ENCODE measurements at regions not wholly inside any gene's neighbourhood (a gene's known extent, or its start where the extent isn't known, plus 50 kb on each side); places are given as distances from the start of the nearest gene placed in this dataset.

- intact Hi-C loops (cut with DNase I; ENCODE audit: low total_unique reads): no loop called here
- 79 to 94% (median 84%) methylated on average over 1 of the region's 1 CpG for WGBS, 5 donors
These were observed 2374.2 kb upstream of the RAG2 start for GRCh38 chr11:38972220-38972619.

GRCh38 chr11:38971141-38971540 is 2373.1 kb upstream of the RAG2 start:
- TF ChIP-seq POLR2A (IDR thresholded peaks at IDR 0.05): no peak
- TF ChIP-seq CTCF (IDR thresholded peaks at IDR 0.05 in 8 of 11, conservative IDR thresholded peaks at IDR 0.05 in 3 of 11): no peak
- no peak for TF ChIP-seq POLR2AphosphoS5 (IDR thresholded peaks at IDR 0.05)
- intact Hi-C loops (cut with DNase I; ENCODE audit: low total_unique reads): no loop called here
- Histone ChIP-seq H3K36me3 (no peaks in the 10 kb centered on the region), H3K9me3 (peaks cover 0 to 6% (median 0%) of the 10 kb centered on the region in 8 donors), H3K27ac (no peak overlapping the region), H3K4me3 (no peak overlapping the region), H3K27me3 (replicated peaks in 1 of 7) (no peaks in the 10 kb centered on the region), H3K4me1 (no peaks in the 10 kb centered on the region)
- DNase-seq: no peak
- WGBS, 5 donors: 77 to 88% (median 86%) methylated on average over 6 of the region's 6 CpGs

More at GRCh38 chr11:38972220-38972619, 2374.2 kb upstream of the RAG2 start:
- Histone ChIP-seq H3K4me1 (no peaks in the 10 kb centered on the region), H3K36me3 (no peaks in the 10 kb centered on the region), H3K27ac (no peak overlapping the region), H3K4me3 (no peak overlapping the region), H3K9me3 (peaks cover 0 to 3% (median 0%) of the 10 kb centered on the region in 8 donors), H3K27me3 (replicated peaks in 1 of 7) (no peaks in the 10 kb centered on the region)
- no peak for DNase-seq
- no peak for TF ChIP-seq CTCF (IDR thresholded peaks at IDR 0.05 in 8 of 11, conservative IDR thresholded peaks at IDR 0.05 in 3 of 11)
- no peak for TF ChIP-seq POLR2AphosphoS5 (IDR thresholded peaks at IDR 0.05)
- TF ChIP-seq POLR2A (IDR thresholded peaks at IDR 0.05): no peak

DNA sequence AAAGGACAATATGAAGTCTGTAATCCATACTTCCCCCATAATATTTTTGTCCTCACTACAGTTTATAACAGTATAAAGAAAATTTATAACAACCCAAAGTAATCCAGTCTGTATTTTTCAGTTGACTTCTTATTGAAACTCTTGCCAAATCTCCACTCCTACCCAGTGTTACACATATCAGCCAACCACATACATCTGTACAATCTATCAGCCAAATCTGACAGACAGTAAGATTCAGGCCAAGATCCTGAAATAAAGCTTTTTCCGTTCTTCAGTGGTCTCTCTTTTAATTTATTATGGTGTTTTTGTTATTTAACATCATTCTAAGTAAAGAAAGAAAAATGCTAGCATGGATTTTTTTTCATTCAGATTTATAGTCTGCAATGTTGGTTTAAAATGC is 2370.9 kb upstream of the RAG2 start:
- intact Hi-C loops (cut with DNase I; ENCODE audit: low total_unique reads): no loop called here
- peaks cover 0 to 6% (median 0%) of the 10 kb centered on the region in 8 donors for H3K9me3 ChIP-seq
- WGBS, 5 donors: 0% methylated on average over 1 of the region's 1 CpG
- DNase-seq: no peak
- no peak overlapping the region for H3K27ac ChIP-seq
- TF ChIP-seq CTCF (IDR thresholded peaks at IDR 0.05 in 8 of 11, conservative IDR thresholded peaks at IDR 0.05 in 3 of 11) (no peak), POLR2A (IDR thresholded peaks at IDR 0.05) (no peak), POLR2AphosphoS5 (IDR thresholded peaks at IDR 0.05) (no peak)
- no peaks in the 10 kb centered on the region for H3K36me3 ChIP-seq
- no peak overlapping the region for H3K4me3 ChIP-seq
- no peaks in the 10 kb centered on the region for H3K27me3 ChIP-seq (replicated peaks in 1 of 7)
- no peaks in the 10 kb centered on the region for H3K4me1 ChIP-seq

GRCh38 chr11:38952698-38953097 is 2354.7 kb upstream of the RAG2 start:
- WGBS, 5 donors: 71 to 84% (median 78%) methylated on average over 4 of the region's 4 CpGs
- intact Hi-C loops (cut with DNase I; ENCODE audit: low total_unique reads): no loop called here
- no peak overlapping the region for H3K4me3 ChIP-seq

More at GRCh38 chr11:38952698-38953097, 2354.7 kb upstream of the RAG2 start:
- H3K27me3 ChIP-seq (replicated peaks in 1 of 7): no peaks in the 10 kb centered on the region
- no peak overlapping the region for H3K27ac ChIP-seq
- no peaks in the 10 kb centered on the region for H3K36me3 ChIP-seq
- TF ChIP-seq POLR2A (IDR thresholded peaks at IDR 0.05) (no peak), POLR2AphosphoS5 (IDR thresholded peaks at IDR 0.05) (no peak), CTCF (IDR thresholded peaks at IDR 0.05 in 8 of 11, conservative IDR thresholded peaks at IDR 0.05 in 3 of 11) (no peak)
- H3K9me3 ChIP-seq: peaks cover 0 to 3% (median 2%) of the 10 kb centered on the region in 8 donors
- DNase-seq: no peak
- H3K4me1 ChIP-seq: no peaks in the 10 kb centered on the region

Data from spleen (tissue), 11 donors.